ENCODE measurements at regions not wholly inside any gene's neighbourhood (a gene's known extent, or its start where the extent isn't known, plus 50 kb on each side); places are given as distances from the start of the nearest gene placed in this dataset.

DNA sequence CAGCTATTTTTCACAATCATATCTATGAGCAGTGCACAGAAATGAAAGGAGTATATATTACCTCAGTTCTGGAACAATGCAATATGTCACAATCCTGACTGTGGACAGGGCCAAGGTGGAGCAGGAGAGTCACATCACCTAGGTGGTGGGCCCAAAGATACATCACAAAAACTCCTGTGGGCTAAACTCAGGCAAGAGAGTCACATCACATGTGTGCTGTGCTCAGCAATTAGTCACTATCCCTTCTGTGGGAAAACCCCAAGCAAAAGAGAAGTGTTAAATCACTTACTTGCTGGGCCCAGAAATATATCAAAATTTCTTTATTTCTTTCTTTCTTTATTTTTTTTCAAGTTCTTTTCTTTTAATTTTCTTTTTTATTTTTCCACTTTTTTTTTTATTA, 249.6 kb downstream of the RPS4Y2 start:
- TF ChIP-seq, protein P1, sequence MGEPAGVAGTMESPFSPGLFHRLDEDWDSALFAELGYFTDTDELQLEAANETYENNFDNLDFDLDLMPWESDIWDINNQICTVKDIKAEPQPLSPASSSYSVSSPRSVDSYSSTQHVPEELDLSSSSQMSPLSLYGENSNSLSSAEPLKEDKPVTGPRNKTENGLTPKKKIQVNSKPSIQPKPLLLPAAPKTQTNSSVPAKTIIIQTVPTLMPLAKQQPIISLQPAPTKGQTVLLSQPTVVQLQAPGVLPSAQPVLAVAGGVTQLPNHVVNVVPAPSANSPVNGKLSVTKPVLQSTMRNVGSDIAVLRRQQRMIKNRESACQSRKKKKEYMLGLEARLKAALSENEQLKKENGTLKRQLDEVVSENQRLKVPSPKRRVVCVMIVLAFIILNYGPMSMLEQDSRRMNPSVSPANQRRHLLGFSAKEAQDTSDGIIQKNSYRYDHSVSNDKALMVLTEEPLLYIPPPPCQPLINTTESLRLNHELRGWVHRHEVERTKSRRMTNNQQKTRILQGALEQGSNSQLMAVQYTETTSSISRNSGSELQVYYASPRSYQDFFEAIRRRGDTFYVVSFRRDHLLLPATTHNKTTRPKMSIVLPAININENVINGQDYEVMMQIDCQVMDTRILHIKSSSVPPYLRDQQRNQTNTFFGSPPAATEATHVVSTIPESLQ (CRISPR knock-in tag; IDR thresholded peaks at IDR 0.05): no peak
- TF ChIP-seq, protein P2, sequence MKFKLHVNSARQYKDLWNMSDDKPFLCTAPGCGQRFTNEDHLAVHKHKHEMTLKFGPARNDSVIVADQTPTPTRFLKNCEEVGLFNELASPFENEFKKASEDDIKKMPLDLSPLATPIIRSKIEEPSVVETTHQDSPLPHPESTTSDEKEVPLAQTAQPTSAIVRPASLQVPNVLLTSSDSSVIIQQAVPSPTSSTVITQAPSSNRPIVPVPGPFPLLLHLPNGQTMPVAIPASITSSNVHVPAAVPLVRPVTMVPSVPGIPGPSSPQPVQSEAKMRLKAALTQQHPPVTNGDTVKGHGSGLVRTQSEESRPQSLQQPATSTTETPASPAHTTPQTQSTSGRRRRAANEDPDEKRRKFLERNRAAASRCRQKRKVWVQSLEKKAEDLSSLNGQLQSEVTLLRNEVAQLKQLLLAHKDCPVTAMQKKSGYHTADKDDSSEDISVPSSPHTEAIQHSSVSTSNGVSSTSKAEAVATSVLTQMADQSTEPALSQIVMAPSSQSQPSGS (CRISPR knock-in tag; IDR thresholded peaks at IDR 0.05; ENCODE audit: borderline replicate concordance, low read depth): no peak
- TF ChIP-seq RORB (CRISPR knock-in tag; IDR thresholded peaks at IDR 0.05): no peak
- TF ChIP-seq, protein P3, sequence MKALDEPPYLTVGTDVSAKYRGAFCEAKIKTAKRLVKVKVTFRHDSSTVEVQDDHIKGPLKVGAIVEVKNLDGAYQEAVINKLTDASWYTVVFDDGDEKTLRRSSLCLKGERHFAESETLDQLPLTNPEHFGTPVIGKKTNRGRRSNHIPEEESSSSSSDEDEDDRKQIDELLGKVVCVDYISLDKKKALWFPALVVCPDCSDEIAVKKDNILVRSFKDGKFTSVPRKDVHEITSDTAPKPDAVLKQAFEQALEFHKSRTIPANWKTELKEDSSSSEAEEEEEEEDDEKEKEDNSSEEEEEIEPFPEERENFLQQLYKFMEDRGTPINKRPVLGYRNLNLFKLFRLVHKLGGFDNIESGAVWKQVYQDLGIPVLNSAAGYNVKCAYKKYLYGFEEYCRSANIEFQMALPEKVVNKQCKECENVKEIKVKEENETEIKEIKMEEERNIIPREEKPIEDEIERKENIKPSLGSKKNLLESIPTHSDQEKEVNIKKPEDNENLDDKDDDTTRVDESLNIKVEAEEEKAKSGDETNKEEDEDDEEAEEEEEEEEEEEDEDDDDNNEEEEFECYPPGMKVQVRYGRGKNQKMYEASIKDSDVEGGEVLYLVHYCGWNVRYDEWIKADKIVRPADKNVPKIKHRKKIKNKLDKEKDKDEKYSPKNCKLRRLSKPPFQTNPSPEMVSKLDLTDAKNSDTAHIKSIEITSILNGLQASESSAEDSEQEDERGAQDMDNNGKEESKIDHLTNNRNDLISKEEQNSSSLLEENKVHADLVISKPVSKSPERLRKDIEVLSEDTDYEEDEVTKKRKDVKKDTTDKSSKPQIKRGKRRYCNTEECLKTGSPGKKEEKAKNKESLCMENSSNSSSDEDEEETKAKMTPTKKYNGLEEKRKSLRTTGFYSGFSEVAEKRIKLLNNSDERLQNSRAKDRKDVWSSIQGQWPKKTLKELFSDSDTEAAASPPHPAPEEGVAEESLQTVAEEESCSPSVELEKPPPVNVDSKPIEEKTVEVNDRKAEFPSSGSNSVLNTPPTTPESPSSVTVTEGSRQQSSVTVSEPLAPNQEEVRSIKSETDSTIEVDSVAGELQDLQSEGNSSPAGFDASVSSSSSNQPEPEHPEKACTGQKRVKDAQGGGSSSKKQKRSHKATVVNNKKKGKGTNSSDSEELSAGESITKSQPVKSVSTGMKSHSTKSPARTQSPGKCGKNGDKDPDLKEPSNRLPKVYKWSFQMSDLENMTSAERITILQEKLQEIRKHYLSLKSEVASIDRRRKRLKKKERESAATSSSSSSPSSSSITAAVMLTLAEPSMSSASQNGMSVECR (CRISPR knock-in tag; IDR thresholded peaks at IDR 0.05; ENCODE audit: borderline replicate concordance): no peak
- TF ChIP-seq, protein P4, sequence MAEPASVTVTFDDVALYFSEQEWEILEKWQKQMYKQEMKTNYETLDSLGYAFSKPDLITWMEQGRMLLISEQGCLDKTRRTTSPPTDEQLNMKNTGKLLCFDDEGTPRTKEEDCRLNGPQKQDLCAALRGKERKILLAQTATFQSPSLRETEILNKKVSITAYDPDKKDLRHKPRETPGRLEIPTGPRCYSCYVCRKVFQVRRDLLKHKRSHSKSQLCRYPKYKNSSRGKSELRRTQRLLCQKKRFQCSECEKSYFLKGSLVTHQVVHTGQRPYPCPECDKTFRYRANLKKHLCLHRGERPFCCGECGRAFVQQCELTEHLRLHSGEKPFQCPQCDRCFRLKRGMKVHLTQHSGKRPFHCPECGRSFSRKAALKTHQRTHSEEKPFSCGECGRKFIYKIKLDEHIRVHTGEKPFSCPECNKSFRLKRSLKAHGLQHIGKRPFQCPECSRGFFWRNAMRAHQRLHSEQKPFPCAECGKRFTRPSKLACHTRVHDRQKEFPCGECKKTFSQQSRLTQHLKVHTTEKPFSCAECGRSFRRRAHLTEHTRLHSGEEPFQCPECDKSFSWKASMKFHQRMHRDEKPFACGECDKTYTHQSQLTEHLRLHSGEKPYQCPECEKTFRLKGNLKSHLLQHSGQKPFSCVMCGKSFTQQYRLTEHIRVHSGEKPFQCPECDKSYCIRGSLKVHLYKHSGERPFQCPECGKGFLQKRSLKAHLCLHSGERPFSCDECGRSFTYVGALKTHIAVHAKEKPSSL (CRISPR knock-in tag; conservative IDR thresholded peaks at IDR 0.05): no peak
- TF ChIP-seq NFYB (CRISPR knock-in tag; conservative IDR thresholded peaks at IDR 0.05; ENCODE audit: low read depth): no peak
- TF ChIP-seq, protein P5, sequence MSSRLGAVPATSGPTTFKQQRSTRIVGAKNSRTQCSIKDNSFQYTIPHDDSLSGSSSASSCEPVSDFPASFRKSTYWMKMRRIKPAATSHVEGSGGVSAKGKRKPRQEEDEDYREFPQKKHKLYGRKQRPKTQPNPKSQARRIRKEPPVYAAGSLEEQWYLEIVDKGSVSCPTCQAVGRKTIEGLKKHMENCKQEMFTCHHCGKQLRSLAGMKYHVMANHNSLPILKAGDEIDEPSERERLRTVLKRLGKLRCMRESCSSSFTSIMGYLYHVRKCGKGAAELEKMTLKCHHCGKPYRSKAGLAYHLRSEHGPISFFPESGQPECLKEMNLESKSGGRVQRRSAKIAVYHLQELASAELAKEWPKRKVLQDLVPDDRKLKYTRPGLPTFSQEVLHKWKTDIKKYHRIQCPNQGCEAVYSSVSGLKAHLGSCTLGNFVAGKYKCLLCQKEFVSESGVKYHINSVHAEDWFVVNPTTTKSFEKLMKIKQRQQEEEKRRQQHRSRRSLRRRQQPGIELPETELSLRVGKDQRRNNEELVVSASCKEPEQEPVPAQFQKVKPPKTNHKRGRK (CRISPR knock-in tag; IDR thresholded peaks at IDR 0.05; ENCODE audit: borderline replicate concordance): no peak
- TF ChIP-seq EMX1 (CRISPR knock-in tag; IDR thresholded peaks at IDR 0.05): no peak
- TF ChIP-seq, protein P6, sequence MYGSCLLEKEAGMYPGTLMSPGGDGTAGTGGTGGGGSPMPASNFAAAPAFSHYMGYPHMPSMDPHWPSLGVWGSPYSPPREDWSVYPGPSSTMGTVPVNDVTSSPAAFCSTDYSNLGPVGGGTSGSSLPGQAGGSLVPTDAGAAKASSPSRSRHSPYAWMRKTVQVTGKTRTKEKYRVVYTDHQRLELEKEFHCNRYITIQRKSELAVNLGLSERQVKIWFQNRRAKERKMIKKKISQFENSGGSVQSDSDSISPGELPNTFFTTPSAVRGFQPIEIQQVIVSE (CRISPR knock-in tag; IDR thresholded peaks at IDR 0.05; ENCODE audit: borderline replicate concordance): no peak
- no peak for TF ChIP-seq ETV6 (CRISPR knock-in tag; IDR thresholded peaks at IDR 0.05)
- ATAC-seq (no peak), DNase-seq (ENCODE audit: low spot score) (no peak)
- no peak overlapping the region for H3K27ac Mint-ChIP-seq
- no peak overlapping the region for H3K4me3 Mint-ChIP-seq
- H3K27me3 Mint-ChIP-seq (ENCODE audit: low read depth): no peaks in the 10 kb centered on the region
- POLR2A ChIA-PET: no interaction called here
- H3K36me3 Mint-ChIP-seq: peaks cover 28% of the 10 kb centered on the region
- CTCF ChIA-PET: no interaction called here
- H3K9me3 Mint-ChIP-seq: peaks cover 53% of the 10 kb centered on the region
- no peaks in the 10 kb centered on the region for H3K4me1 Mint-ChIP-seq

DNA sequence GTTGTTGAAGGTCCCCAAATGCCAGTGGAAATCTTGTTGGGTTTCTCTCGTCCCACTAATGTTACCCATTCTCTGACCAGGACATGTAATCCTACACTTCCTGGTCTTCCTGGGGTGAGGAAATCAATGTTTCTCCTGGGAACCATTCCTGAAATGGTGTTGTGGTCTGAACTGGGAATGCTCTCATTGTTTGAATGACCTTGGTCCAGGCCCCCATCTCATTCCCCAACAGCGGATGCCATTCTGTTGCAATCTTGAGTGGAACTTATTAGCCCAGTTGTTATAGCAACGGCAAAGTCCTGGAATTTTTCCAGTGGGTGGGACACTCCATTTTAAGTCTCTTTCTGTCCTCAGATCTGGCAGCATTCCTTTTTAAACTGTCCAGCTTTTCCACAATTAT, 265.9 kb downstream of the RPS4Y2 start:
- H3K27me3 Mint-ChIP-seq (ENCODE audit: low read depth): no peaks in the 10 kb centered on the region
- H3K9me3 Mint-ChIP-seq: peaks cover 18% of the 10 kb centered on the region; the same call in 1 of the 2 replicates
- no peak overlapping the region for H3K4me3 Mint-ChIP-seq
- H3K36me3 Mint-ChIP-seq: peaks cover 6% of the 10 kb centered on the region
- POLR2A ChIA-PET: no interaction called here
- CTCF ChIA-PET: no interaction called here
- ATAC-seq: no peak
- TF ChIP-seq, protein P2 (CRISPR knock-in tag; IDR thresholded peaks at IDR 0.05; ENCODE audit: borderline replicate concordance, low read depth): no peak
- peak; percentile 22; the same call in 1 of the 2 replicates for TF ChIP-seq GABPB1 (CRISPR knock-in tag; IDR thresholded peaks at IDR 0.05)
- DNase-seq (ENCODE audit: low spot score): no peak
- H3K4me1 Mint-ChIP-seq: no peaks in the 10 kb centered on the region
- H3K27ac Mint-ChIP-seq: no peak overlapping the region

Measured in WTC11 (cell line).